ENCODE measurements at regions not wholly inside any gene's neighbourhood (a gene's known extent, or its start where the extent isn't known, plus 50 kb on each side); places are given as distances from the start of the nearest gene placed in this dataset.
"Not testable (repeated sequence)": the region's sequence is repeated elsewhere in the genome, so short reads cannot be mapped to it uniquely, and the experiment has no call there.

DNA sequence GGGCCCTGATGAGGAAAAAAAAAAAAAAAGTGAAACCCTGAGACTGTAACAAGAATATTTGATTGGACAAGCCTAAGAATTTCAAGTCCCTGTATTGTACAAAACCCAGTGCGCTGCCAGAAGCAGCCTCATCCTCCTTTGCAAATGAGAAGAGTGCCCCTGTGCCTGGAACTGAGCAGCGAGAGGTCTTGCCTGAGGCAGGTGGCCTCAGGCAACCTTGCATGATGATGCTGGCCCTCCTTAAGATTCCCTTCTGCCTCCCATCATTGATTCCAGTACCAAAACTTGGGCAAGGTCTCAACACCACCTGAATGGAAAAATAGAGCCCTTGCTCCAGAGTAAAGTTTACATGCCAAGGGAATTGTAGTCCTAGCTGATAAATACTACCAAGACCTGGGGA is 129.6 kb upstream of the RAB4A start:
- DNase-seq: no peak

DNA sequence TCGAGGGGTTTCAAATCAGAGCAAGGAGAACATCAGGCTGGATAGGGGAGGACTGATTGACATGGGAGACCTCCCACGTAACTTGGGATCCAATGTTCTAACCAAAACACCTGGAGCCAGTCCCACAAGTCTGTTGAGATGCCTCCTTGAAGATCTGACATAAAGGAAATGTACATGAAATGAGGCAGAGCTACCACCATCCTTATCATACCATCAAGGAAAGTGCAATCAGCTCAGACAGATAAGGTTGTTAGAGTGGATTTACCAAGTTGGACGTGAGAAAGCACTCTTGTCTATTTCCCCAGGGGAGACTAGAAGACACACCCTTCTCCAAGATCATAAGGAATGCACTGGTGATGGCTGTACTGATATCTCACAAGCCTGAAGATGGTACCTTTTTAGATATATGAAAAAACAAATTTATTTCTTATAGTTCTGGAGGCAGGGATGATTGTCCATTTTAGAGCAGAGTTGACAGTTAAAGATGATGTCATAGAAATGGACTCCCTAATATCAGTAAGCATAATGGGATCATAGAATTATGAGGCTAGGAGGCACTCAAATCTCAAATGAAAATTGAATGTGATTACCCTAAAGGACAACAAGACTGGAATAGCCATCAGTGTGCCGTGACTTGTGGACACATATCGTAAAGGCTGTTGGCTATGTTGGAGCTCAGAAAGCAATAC is 129.1 kb upstream of the RAB4A start:
- no peak for DNase-seq

DNA sequence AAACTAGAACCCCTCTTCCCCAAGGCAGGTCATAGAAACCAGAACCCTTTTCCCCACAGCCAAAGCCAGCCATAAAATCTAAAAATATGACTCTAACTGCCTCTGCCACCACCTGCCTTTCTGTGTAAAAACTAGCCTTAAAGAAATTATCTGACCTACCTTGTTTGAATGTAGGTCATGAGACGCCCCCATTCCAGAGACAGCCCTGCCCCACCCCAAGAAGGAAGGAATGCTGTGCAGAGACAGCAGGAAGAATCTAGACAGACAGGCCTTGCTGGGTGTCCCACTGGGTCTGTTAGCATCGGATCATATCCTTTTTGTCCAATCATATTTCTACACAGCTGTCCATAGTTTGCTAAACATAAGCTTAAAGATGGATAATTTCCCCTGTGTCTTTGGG is 128.4 kb upstream of the RAB4A start:
- no peak for DNase-seq

DNA sequence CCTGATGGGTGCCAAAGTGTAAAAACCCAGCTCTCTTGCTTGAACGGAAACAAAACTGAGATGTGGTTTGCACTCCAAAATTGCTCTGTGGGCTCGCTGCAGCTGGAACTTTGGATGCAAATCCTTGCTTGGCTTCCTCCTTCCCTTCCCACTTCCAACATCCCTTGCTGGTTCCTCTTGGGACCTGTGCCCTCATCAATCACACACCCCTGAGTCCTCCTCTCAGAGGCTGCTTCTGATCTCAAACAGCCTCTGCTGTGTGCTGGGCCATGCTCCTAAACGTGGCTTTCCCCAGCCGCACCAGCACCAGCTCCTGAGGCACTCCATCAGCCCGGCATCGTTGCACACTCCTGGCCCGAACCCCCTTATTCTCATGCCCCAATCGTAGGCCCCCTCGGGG is 124.3 kb upstream of the RAB4A start:
- no peak for DNase-seq

DNA sequence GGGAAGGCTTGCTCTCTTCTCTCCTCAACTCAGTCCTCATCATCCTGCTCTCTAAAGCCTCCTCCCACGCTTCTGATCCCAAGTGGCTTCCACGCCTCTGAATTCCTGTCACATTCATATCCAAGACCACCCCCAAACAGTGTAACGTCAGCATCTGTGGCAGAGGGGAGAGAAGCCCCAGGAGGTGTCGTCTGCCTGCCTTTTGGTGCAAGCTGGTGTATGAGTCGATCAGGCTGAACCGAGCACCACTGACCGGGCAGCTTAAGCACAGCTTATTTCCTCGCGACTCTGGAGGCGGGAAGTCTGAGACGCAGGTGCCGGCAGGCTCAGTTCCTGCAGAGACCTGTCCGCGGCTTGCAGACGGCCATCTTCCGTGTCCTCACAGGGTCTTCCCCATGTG is 123.8 kb upstream of the RAB4A start:
- DNase-seq: no peak

DNA sequence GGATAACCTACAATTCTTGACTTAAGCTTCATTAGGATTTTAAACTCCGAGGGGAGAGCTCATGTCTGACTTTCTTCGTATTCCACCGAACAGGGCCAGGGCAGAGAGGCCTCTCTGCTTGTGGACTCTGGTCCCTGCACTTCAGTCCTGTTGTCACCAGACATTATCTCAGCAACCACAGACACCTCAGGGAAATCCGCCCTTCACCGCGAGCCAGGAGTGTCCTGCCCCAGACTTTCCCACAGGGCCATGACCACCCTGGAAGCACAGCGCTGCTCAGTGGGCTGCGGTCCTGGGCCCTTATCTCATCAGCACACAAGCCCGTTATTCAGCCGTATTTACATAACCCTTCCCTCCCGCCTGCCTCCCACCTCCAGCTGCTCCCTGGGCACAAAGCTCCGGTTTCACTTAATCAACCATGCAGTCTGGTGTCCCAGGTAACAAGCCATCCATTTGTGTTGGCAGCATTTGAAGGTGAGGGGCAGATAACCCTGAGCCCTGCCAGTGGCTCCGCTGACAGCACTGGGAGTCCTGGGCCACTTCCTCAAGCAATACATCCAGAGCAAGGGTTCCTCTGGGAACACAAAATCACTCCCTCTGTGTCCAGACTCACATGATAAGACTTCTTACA is 122.8 kb upstream of the RAB4A start:
- DNase-seq: no peak

DNA sequence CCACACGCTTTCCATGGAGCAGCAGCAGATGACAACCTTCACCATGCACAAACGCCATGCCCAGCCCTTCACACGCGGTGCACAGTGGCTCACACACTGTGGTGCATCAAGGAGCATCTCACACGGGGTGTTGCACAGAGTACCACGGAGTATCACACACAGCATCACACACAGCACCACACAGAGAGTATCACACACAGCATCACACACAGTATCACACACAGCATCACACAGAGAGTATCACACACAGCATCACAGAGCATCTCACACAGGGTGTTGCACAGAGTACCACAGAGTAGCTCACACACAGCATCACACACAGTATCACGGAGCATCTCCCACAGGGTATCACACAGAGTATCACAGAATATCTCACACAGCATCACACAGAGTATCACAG is 122.2 kb upstream of the RAB4A start:
- DNase-seq: no peak

DNA sequence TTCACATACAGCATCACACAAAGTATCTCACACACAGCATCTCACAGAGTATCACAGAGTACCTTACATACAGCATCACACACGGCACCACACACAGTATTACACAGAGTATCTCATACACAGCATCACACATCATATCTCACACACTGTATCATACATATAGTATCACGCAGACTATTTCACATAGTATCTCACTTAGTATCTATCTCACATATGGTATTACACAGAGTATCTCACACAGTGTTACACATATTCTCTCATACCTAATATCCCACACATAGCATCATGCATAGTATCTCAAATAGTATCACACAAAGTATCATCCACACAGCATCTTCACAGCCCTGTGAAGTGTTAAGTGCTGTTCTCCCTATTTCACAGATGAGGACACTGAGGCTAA is 121.5 kb upstream of the RAB4A start:
- no peak for DNase-seq

DNA sequence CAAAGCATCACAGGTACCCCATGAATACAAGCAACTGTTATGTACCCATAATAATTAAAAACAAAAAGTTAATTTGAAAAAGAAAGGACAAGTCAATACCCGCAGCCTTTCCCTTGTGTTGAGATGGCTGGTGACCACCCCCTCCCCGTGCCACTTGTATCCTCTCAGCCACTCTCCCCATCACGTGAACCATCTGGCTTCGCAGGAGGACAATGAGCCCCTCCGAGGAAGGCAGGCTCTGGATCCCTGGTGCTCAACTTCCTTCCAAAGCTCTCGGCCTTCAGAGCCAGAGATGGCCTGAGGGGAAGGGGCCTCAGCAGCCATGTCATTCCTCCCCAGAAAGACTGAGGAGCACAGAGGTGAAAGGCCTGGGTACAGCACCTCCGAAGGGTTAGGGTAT is 120.4 kb upstream of the RAB4A start:
- DNase-seq: no peak

DNA sequence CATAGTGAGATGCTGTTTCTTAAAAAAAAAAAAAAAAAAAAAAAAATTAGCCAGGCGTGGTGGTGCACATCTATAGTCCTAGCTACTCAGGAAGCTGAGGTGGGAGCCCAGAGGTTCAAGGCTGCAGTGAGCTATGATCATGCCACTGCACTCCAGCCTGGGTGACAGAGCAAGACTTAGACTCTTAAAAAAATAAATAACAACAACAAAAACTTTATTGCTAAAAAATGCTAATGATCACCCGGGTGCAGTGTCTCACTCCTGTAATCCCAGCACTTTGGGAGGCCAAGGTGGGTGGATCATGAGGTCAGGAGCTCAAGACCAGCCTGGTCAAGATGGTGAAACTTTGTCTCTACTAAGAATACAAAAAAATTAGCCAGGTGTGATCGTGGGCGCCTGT is 119.5 kb upstream of the RAB4A start:
- not testable (repeated sequence) for DNase-seq

DNA sequence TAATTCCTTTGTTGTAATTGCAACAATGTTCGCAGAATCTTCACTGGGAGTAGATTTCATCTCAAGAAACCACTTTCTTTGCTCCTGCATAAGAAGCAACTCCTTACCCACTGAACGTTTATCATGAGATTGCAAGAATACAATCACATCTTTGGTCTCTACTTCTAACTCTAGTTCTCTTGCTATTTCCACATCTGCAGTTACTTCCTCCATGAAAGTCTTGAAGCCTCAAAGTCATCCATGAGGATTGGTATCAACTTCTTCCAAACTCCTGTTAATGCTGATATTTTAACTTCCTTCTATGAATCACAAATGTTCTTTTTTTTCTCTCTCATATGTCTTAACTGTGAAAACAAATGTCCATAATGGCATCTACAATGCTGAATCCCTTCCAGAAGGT is 118.6 kb upstream of the RAB4A start:
- no peak for DNase-seq

DNA sequence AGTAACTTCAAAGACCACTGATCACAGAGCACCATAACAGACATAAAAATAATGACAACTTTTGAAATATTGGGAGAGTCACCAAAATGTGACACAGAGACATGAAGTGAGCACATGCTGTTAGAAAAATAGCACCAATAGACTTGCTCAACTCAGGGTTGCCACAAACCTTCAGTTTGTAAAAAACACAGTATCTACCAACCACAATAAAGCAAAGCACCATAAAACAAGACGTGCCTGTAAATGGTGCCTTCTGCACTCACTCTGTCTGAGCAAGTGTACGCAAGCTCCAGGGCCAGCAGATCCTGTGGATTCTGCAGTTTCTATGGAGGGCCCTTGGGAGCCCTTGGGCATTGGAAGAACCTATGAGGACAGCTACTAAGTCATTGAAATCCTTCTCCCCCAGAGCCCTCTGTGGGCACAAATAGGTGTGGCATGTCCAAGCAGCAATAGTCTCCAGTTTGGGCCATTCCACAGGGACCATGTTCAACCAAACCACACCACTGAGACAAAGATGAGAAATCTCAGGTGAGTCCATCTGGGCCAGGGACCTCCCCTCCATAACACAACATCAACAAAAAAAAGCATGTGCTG is 116.9 kb upstream of the RAB4A start:
- no peak for DNase-seq

DNA sequence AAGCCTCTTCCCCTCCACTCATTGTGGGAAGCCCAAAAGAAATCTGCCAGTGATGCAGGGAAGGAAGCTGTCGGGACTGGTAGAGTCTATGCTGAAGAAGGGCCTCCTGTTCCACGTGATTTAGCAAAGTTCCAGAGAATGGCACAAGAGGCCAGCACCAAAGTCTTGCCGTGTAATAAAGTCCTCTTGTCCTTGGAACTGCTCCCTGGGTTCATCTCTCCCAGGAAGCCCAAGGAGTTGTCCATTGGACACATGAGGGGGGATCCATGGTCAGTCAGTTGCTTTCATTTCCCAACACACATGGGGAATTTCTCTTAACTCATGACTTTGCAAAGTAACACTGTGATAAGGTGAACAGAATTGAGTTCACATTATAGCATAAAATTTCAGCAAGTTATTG is 116.1 kb upstream of the RAB4A start:
- no peak for DNase-seq

DNA sequence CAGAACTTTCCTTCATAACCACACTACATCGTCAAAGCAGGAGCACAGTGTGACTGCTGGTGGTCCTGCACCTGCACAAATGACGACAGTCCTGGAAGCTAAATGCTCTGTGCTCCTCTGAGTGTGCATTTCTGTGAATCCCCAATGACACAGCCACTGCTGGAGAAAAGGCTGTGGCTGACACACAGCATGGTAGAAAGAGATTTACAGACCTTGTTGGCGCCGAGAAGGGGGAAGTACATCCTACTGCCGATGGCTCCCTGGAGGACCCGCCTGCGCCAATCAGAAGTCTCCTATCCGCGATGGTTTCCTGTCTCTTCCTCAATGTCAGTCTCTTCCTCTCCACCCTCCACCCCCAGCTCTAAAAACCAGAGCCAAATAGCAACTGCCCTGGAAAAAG is 115.4 kb upstream of the RAB4A start:
- no peak for DNase-seq

DNA sequence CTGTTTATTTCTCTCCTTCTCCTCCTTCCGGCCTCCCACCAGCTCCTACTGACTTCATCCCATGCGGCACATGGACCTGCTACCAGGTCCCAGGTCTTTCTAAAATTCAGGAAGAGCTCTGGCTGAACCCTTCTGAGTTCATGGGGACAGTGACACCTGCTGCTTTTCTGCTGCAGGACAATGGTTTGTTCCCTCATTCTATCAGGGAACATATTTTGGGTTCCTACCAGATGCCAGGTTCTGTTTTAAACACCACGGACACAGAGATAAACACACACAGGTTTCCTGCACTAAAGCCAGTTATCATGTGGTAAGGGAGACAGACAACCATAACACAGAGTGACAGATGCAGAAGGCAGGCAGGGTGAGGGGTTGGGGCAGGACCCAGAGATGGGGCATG is 114.0 kb upstream of the RAB4A start:
- no peak for DNase-seq

DNA sequence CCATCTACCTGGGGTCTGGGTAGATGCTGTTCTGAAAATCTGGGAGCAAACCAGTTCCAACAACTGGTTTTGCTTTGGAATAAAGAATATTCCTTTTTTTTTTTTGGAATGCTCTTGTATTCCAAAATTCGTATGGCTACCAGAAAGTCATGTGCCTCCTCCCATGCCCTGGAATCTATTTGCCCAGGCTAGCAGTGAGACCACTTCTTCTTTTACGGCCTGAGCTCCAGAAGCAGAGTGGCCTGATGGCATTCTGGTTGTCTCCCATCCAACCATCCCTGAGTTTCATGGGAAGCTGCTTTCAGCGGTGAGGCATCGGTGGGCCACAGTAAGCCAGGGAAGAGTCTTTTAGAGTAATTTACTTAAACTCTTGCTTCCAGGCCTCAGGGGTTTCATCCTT is 113.4 kb upstream of the RAB4A start:
- DNase-seq: no peak

DNA sequence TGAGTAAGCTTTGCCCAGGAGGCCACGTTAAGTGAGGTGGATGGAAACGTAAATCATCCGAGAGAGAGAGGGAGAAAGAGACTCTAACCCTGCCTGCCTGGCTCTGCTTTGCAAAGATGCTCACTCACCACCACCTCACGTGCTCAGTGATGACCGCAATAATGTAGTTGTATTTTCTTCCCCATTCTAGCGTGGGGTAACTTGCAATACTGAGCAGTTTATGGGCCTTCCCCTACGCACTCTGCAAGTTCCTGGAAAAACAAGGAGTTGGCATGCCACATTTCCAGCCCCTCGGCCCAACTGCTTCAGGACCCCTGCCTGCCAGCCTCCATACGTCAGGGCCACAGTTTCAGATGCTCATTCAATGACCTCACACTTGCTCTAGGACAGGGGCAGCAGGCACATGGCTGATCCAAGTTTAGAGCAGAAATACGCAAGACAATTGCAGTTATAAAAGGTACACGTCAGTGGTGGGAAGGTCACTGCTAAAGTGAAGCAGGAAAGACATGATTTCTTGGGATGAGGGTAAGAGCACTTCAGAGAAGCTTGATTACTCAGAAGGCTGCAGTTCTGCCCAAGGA is 112.5 kb upstream of the RAB4A start:
- DNase-seq: no peak

DNA sequence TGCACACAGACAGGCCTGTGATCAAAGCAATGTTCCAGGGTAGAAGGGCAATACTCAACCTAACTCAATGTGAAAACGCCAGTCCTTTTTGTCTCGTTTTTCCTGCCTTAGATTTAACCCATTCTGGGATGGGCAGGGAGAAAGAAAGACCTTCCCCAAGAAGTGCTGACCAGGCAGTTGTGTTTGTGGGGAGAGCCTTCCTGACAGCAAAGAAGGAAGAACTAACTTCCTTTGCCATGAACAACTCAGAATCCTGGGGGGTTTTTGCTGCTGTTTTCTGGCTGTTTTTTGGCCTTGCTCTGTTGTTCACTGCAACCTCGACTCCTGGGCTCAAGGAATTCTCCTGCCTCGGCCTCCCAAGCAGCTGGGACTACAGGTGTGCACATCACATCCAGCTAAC is 112.0 kb upstream of the RAB4A start:
- no peak for DNase-seq

DNA sequence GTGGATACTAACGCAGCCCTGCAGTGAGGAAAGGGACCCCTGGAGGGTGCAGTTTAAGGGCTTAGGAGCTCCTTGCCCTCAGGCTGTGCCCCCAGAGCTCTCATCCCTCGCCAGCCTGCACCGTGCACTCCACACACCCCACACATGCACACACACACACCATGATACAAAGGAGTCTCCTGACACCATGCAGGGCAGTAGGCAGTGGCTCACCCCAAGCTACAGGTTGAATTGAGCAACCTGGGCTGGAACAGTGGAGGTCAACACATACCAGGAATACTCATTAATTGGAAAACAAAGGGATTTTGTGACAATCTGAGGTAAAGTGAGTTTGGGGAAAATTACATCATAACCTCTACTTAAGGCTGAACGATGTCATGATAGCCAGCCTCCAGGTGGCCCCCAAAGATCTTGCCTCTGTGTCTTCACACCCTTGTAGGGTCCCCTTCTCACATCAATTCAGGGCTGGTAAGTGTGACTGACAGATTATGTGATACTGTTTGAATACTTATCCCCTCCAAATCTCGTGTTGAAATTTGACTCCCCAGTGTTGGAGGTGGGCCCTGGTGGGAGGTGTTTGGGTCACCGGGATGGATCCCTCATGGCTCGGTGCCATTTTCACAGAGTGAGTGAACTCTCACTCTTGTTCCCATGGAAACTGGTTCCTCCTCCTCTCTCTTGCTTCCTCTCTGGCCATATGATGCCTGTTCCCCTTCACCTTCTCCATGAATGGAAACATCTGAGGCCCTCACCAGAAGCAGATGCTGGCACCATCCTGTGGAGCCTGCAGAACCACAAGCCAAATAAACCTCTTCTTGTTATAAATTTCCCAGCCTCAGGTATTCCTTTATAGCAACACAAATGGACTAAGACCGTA is 111.0 kb upstream of the RAB4A start:
- no peak for DNase-seq

DNA sequence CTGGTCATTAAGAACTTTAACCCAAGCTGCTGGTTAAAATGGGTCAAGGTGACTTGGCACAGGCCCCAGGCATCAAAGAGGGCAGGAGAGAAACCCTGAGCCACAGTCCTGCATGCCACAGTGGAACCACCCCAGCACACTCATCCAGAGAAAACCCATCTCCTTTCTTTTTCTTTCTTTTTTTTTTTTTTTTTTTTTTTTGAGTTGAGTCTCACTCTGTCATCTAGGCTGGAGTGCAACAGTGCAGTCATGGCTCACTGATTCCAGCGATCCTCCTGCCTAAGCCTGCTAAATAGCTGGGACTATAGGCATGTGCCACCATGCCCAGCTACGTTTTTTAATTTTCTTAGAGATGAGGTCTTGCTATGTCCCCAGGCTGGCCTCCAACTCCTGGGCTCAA is 109.2 kb upstream of the RAB4A start:
- DNase-seq: no peak

DNA sequence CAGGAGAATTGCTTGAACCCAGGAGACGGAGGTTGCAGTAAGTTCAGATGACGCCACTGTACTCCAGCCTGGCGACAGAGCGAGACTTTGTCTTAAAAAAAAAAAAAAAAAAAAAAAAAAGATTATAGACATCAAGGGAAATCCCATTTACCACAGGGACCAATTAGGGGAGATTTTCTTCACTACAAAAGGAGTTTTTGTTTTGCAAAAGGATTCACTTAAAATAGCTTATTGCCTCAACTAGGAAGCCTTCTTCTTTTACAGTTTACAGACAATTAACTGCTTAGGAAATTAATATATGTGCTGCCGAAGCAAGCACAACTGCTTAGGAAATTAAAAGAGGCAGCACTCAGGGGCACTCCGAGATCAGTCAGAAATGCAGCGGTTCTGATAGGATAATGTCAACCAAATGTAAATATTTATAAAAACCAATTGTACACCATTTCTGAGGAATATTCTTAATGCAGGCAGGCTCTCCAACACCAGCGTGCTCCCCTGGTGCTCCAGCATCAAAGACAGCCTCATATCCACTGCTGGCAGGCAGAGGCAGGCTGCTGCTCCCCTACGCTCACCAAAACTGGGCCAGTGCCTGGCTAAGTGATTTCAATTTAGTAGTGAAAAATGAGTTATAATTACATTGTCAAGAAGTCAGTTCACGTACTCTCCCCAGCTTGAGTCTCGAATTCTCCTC is 107.9 kb upstream of the RAB4A start:
- DNase-seq: no peak

DNA sequence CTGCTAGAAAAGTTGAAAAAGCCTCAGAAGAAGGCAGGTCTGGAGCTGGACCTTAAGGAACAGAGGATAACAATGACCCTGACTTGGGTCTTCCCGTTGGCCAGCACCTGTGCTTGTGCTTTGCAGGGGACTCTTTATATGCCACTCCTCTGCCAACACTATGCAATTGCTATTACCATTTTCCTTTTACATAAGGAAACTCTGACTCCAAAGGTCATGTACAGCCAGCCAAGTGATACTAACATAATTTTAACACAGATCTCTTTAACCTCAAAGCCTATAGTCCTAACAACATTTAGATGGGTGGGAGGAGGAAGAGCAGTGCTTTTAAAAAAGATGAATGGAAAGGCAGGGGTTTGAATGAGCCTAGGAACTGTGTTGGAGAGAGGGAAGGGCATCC is 106.6 kb upstream of the RAB4A start:
- no peak for DNase-seq
